B cell (primary cell): ENCODE measurements at regions not wholly inside any gene's neighbourhood (a gene's known extent, or its start where the extent isn't known, plus 50 kb on each side); places are given as distances from the start of the nearest gene placed in this dataset.

Experiments
- CTCF ChIP-seq: fragments of 200-600 bp; IDR thresholded peaks from one replicate; pipeline ENCODE4 v1.8.0; 2022; ENCODE audit warnings: antibody characterized with exemption, mild to moderate bottlenecking
- EZH2 ChIP-seq: IDR thresholded peaks from 2 replicates; pipeline ENCODE4 v1.6.1; 2012; ENCODE audit warnings: borderline replicate concordance, low read depth, mild to moderate bottlenecking, moderate library complexity, low read length; ENCODE audit not compliant: insufficient read depth, poor library complexity, severe bottlenecking

- TF ChIP-seq CTCF (no peak), EZH2 (no peak)
These were observed 278.4 kb downstream of the PHF14 start for GRCh38 chr7:11252011-11252607.
